ENCODE measurements at regions not wholly inside any gene's neighbourhood (a gene's known extent, or its start where the extent isn't known, plus 50 kb on each side); places are given as distances from the start of the nearest gene placed in this dataset.
"Not testable (repeated sequence)": the region's sequence is repeated elsewhere in the genome, so short reads cannot be mapped to it uniquely, and the experiment has no call there.

DNA sequence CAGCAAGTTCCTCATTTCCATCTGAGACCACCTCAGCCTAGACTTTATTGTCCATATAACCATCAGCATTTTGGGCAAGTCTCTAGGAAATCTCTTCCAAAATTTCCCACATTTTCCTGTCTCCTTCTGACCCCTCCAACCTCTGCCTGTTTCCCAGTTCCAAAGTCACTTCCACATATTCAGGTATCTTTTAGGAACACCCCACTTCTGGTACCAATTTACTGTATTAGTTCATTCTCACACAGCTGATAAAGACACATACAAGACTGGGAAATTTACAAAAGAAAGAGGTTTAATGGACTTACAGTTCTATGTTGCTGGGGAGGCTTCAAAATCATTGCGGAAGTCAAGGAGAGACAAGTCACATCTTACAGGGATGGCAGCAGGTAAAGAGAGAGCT, 103.6 kb downstream of the ART5 start:
- not testable (repeated sequence) for TF ChIP-seq CREB1 (IDR thresholded peaks at IDR 0.05); POLR2AphosphoS5 (IDR thresholded peaks at IDR 0.05; ENCODE audit: low read depth, low read length); EZH2 (IDR thresholded peaks at IDR 0.05; ENCODE audit: low read depth, low read length, severe bottlenecking); HDAC6 (IDR thresholded peaks at IDR 0.05; ENCODE audit: low read depth, low read length)

Data from H1 (cell line).